ENCODE measurements at regions not wholly inside any gene's neighbourhood (a gene's known extent, or its start where the extent isn't known, plus 50 kb on each side); places are given as distances from the start of the nearest gene placed in this dataset.

DNA sequence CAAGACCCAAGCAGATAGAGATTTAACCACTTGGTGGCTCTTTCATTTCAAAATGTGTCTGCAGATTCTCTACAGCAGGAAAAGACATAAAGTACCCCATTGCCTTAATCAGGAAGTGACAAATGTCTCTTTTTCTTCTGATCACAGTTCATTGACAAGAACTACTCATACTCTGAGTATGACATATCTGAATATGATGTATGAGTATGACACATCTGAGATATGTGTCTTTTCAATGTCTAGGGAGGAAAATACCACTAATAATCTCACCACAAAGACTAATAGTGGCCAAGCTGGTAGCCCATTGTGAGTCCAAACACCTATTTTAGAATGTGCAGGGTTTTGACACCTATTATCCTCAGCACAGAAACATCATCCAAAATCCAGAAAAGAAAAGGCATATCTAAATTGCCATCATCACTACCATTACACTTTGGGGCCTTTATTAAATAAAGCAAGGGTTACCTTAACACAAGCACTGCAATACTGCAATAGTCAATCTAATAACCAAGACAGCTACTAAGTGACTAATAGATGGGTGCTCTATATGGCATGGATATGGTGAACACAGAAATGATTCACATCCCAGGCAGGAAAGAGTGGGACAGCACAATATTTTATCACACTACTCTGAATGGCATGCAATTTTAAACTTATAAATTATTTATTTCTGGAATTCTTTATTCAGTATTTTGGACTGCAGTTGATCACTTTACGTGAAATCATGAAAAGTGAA lies 243.7 kb upstream of the FAR2 start:
- TF ChIP-seq CTCF (IDR thresholded peaks at IDR 0.05), result no peak
- no peak for TF ChIP-seq POLR2AphosphoS5 (IDR thresholded peaks at IDR 0.05)
- no peak for TF ChIP-seq POLR2A (IDR thresholded peaks at IDR 0.05)

All from prostate gland (tissue), 2 donors.